ENCODE measurements at regions not wholly inside any gene's neighbourhood (a gene's known extent, or its start where the extent isn't known, plus 50 kb on each side); places are given as distances from the start of the nearest gene placed in this dataset.

- DNase-seq (ENCODE audit: insufficient read length, low spot score) (no peak), FAIRE-seq (no peak)
- TF ChIP-seq CTCF (IDR thresholded peaks at IDR 0.05; ENCODE audit: insufficient read depth, missing control alignments) = no peak
These were observed 101.2 kb upstream of the TIAM2 start for GRCh38 chr6:154893917-154894316.

- no peak for TF ChIP-seq CTCF (IDR thresholded peaks at IDR 0.05; ENCODE audit: insufficient read depth, missing control alignments)
- DNase-seq (ENCODE audit: insufficient read length, low spot score) = no peak
These were observed 100.2 kb upstream of the TIAM2 start for GRCh38 chr6:154894902-154895301.

GRCh38 chr6:154895841-154896240 is 99.3 kb upstream of the TIAM2 start:
- TF ChIP-seq CTCF (IDR thresholded peaks at IDR 0.05; ENCODE audit: insufficient read depth, missing control alignments) = no peak
- no peak for DNase-seq (ENCODE audit: insufficient read length, low spot score)
- FAIRE-seq = no peak

More at GRCh38 chr6:154894902-154895301, 100.2 kb upstream of the TIAM2 start:
- no peak for FAIRE-seq

GRCh38 chr6:154898821-154899220 is 96.3 kb upstream of the TIAM2 start:
- DNase-seq (ENCODE audit: insufficient read length, low spot score) (no peak), FAIRE-seq (no peak)
- no peak for TF ChIP-seq CTCF (IDR thresholded peaks at IDR 0.05; ENCODE audit: insufficient read depth, missing control alignments)

GRCh38 chr6:154899824-154900463 is 95.2 kb upstream of the TIAM2 start:
- TF ChIP-seq CTCF (IDR thresholded peaks at IDR 0.05; ENCODE audit: insufficient read depth, missing control alignments) = no peak
- FAIRE-seq (no peak), DNase-seq (ENCODE audit: insufficient read length, low spot score) (no peak)

GRCh38 chr6:154901876-154902552 is 93.1 kb upstream of the TIAM2 start:
- FAIRE-seq = no peak
- TF ChIP-seq CTCF (IDR thresholded peaks at IDR 0.05; ENCODE audit: insufficient read depth, missing control alignments) = no peak
- DNase-seq (ENCODE audit: insufficient read length, low spot score) = no peak

- DNase-seq (ENCODE audit: insufficient read length, low spot score) (no peak), FAIRE-seq (no peak)
- TF ChIP-seq CTCF (IDR thresholded peaks at IDR 0.05; ENCODE audit: insufficient read depth, missing control alignments) = no peak
These were observed 87.8 kb upstream of the TIAM2 start for GRCh38 chr6:154907291-154907690.
